ENCODE measurements at regions not wholly inside any gene's neighbourhood (a gene's known extent, or its start where the extent isn't known, plus 50 kb on each side); places are given as distances from the start of the nearest gene placed in this dataset.
"Not testable (repeated sequence)": the region's sequence is repeated elsewhere in the genome, so short reads cannot be mapped to it uniquely, and the experiment has no call there.

DNA sequence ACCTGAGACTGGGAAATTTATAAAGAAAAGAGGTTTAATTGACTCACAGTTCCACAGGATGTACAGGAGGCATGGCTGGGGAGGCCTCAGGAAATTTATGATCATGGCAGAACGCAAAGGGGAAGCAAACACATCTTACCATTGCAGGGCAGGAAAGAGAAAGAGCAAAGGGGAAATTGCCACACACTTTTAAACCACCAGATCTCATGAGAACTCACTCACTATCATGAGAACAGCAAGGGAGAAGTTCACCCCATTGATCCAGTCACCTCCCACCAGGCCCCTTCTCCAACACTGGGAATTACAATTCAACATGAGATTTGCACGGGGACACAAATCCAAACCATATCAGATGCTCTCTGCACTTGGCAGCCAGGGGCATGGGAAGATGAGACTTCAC lies 592.8 kb downstream of the MATN1 start:
- TF ChIP-seq, protein P1, sequence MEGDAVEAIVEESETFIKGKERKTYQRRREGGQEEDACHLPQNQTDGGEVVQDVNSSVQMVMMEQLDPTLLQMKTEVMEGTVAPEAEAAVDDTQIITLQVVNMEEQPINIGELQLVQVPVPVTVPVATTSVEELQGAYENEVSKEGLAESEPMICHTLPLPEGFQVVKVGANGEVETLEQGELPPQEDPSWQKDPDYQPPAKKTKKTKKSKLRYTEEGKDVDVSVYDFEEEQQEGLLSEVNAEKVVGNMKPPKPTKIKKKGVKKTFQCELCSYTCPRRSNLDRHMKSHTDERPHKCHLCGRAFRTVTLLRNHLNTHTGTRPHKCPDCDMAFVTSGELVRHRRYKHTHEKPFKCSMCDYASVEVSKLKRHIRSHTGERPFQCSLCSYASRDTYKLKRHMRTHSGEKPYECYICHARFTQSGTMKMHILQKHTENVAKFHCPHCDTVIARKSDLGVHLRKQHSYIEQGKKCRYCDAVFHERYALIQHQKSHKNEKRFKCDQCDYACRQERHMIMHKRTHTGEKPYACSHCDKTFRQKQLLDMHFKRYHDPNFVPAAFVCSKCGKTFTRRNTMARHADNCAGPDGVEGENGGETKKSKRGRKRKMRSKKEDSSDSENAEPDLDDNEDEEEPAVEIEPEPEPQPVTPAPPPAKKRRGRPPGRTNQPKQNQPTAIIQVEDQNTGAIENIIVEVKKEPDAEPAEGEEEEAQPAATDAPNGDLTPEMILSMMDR (IDR thresholded peaks at IDR 0.05) = not testable (repeated sequence)
- not testable (repeated sequence) for TF ChIP-seq MAX (IDR thresholded peaks at IDR 0.05); BHLHE40 (IDR thresholded peaks at IDR 0.05; ENCODE audit: low read depth, low read length)
- TF ChIP-seq, protein P2, sequence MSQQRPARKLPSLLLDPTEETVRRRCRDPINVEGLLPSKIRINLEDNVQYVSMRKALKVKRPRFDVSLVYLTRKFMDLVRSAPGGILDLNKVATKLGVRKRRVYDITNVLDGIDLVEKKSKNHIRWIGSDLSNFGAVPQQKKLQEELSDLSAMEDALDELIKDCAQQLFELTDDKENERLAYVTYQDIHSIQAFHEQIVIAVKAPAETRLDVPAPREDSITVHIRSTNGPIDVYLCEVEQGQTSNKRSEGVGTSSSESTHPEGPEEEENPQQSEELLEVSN (IDR thresholded peaks at IDR 0.05; ENCODE audit: borderline replicate concordance, low read depth) = not testable (repeated sequence)
